Central memory CD8-positive, alpha-beta T cell (primary cell): ENCODE measurements at regions not wholly inside any gene's neighbourhood (a gene's known extent, or its start where the extent isn't known, plus 50 kb on each side); places are given as distances from the start of the nearest gene placed in this dataset.

Experiments
- ATAC-seq: fragments of 150-1000 bp; cut with Tn5 transposase; replicated peaks from 2 replicates; pipeline ENCODE4 v1.10.0; 2022; ENCODE audit warnings: mild to moderate bottlenecking, moderate FRiP score, moderate number of reproducible peaks; ENCODE audit not compliant: poor library complexity, severe bottlenecking; ENCODE audit errors: extremely low read depth
- DNase-seq, 2 donors: peaks; one replicate each; pipeline ENCODE4 v3.0.0; 2021; ENCODE audit warnings: low spot score in 2 of 2
- H3K27ac Mint-ChIP-seq: one replicate; pipeline ENCODE4 v1.8.0; 2022; ENCODE audit warnings: low read depth, mild to moderate bottlenecking, moderate library complexity, mixed read lengths
- H3K27me3 Mint-ChIP-seq: one replicate; pipeline ENCODE4 v1.8.0; 2022; ENCODE audit warnings: mixed read lengths
- H3K36me3 Mint-ChIP-seq: one replicate; pipeline ENCODE4 v1.8.0; 2022; ENCODE audit warnings: mild to moderate bottlenecking, moderate library complexity, mixed read lengths; ENCODE audit not compliant: insufficient read depth
- H3K4me1 Mint-ChIP-seq: one replicate; pipeline ENCODE4 v1.8.0; 2022; ENCODE audit warnings: mixed read lengths
- H3K4me3 Mint-ChIP-seq: one replicate; pipeline ENCODE4 v1.8.0; 2022; ENCODE audit warnings: mild to moderate bottlenecking, moderate library complexity, mixed read lengths
- H3K9me3 Mint-ChIP-seq: one replicate; pipeline ENCODE4 v1.8.0; 2022; ENCODE audit warnings: mixed read lengths

- Mint-ChIP-seq H3K4me3 (no peak overlapping the region), H3K36me3 (no peaks in the 10 kb centered on the region), H3K27ac (no peak overlapping the region), H3K4me1 (no peaks in the 10 kb centered on the region), H3K27me3 (no peaks in the 10 kb centered on the region), H3K9me3 (peaks cover 6% of the 10 kb centered on the region)
- ATAC-seq (no peak), DNase-seq (no peak)
Measured at GRCh38 chr16:63292036-63292435, 1255.8 kb upstream of the CDH8 start.

GRCh38 chr16:63289834-63290460 is 1253.7 kb upstream of the CDH8 start:
- Mint-ChIP-seq H3K27ac (no peak overlapping the region), H3K4me1 (no peaks in the 10 kb centered on the region), H3K4me3 (no peak overlapping the region), H3K36me3 (no peaks in the 10 kb centered on the region), H3K27me3 (no peaks in the 10 kb centered on the region), H3K9me3 (peaks cover 6% of the 10 kb centered on the region)
- ATAC-seq (no peak), DNase-seq (no peak)

- H3K4me1 Mint-ChIP-seq = no peaks in the 10 kb centered on the region
- ATAC-seq = no peak
- H3K27me3 Mint-ChIP-seq = no peaks in the 10 kb centered on the region
- H3K36me3 Mint-ChIP-seq = no peaks in the 10 kb centered on the region
- DNase-seq = no peak
- no peak overlapping the region for H3K4me3 Mint-ChIP-seq
- no peak overlapping the region for H3K27ac Mint-ChIP-seq
- peaks cover under 1% of the 10 kb centered on the region for H3K9me3 Mint-ChIP-seq
Measured at GRCh38 chr16:63287401-63287800, 1251.2 kb upstream of the CDH8 start.

GRCh38 chr16:63283721-63284120 is 1247.5 kb upstream of the CDH8 start:
- H3K4me1 Mint-ChIP-seq = no peaks in the 10 kb centered on the region
- ATAC-seq = no peak
- peaks cover 16% of the 10 kb centered on the region for H3K9me3 Mint-ChIP-seq
- H3K36me3 Mint-ChIP-seq = no peaks in the 10 kb centered on the region
- no peak overlapping the region for H3K4me3 Mint-ChIP-seq
- DNase-seq = no peak
- H3K27me3 Mint-ChIP-seq = no peaks in the 10 kb centered on the region
- no peak overlapping the region for H3K27ac Mint-ChIP-seq

GRCh38 chr16:63244631-63245030 is 1208.4 kb upstream of the CDH8 start:
- no peak overlapping the region for H3K27ac Mint-ChIP-seq
- H3K4me3 Mint-ChIP-seq = no peak overlapping the region
- no peaks in the 10 kb centered on the region for H3K27me3 Mint-ChIP-seq
- ATAC-seq = no peak
- DNase-seq = no peak
- no peaks in the 10 kb centered on the region for H3K36me3 Mint-ChIP-seq
- H3K9me3 Mint-ChIP-seq = peaks cover 19% of the 10 kb centered on the region
- H3K4me1 Mint-ChIP-seq = no peaks in the 10 kb centered on the region

- Mint-ChIP-seq H3K4me1 (no peaks in the 10 kb centered on the region), H3K27me3 (no peaks in the 10 kb centered on the region), H3K27ac (no peak overlapping the region), H3K9me3 (peaks cover 14% of the 10 kb centered on the region), H3K36me3 (no peaks in the 10 kb centered on the region), H3K4me3 (no peak overlapping the region)
- no peak for DNase-seq
- ATAC-seq = no peak
Measured at GRCh38 chr16:63241497-63242028, 1205.3 kb upstream of the CDH8 start.

GRCh38 chr16:63239065-63239570 is 1202.9 kb upstream of the CDH8 start:
- Mint-ChIP-seq H3K4me1 (no peaks in the 10 kb centered on the region), H3K27ac (no peak overlapping the region), H3K27me3 (no peaks in the 10 kb centered on the region), H3K36me3 (no peaks in the 10 kb centered on the region), H3K4me3 (no peak overlapping the region), H3K9me3 (peaks cover 16% of the 10 kb centered on the region)
- no peak for DNase-seq
- no peak for ATAC-seq

GRCh38 chr16:63230421-63231040 is 1194.3 kb upstream of the CDH8 start:
- DNase-seq = no peak
- no peak overlapping the region for H3K27ac Mint-ChIP-seq

GRCh38 chr16:63228259-63228658 is 1192.0 kb upstream of the CDH8 start:
- H3K27ac Mint-ChIP-seq = no peak overlapping the region
- H3K36me3 Mint-ChIP-seq = no peaks in the 10 kb centered on the region
- H3K4me1 Mint-ChIP-seq = no peaks in the 10 kb centered on the region
- no peak overlapping the region for H3K4me3 Mint-ChIP-seq
- ATAC-seq (no peak), DNase-seq (no peak)
- peaks cover 30% of the 10 kb centered on the region for H3K9me3 Mint-ChIP-seq
- H3K27me3 Mint-ChIP-seq = no peaks in the 10 kb centered on the region

More at GRCh38 chr16:63230421-63231040, 1194.3 kb upstream of the CDH8 start:
- H3K4me1 Mint-ChIP-seq = no peaks in the 10 kb centered on the region
- peaks cover 39% of the 10 kb centered on the region for H3K9me3 Mint-ChIP-seq
- H3K36me3 Mint-ChIP-seq = no peaks in the 10 kb centered on the region
- H3K27me3 Mint-ChIP-seq = no peaks in the 10 kb centered on the region
- H3K4me3 Mint-ChIP-seq = no peak overlapping the region
- no peak for ATAC-seq

GRCh38 chr16:63223851-63224250 is 1187.6 kb upstream of the CDH8 start:
- H3K9me3 Mint-ChIP-seq = peaks cover 23% of the 10 kb centered on the region
- no peaks in the 10 kb centered on the region for H3K27me3 Mint-ChIP-seq
- ATAC-seq (no peak), DNase-seq (no peak)
- no peaks in the 10 kb centered on the region for H3K4me1 Mint-ChIP-seq
- no peak overlapping the region for H3K4me3 Mint-ChIP-seq
- H3K36me3 Mint-ChIP-seq = no peaks in the 10 kb centered on the region
- H3K27ac Mint-ChIP-seq = no peak overlapping the region

GRCh38 chr16:63216696-63217423 is 1180.6 kb upstream of the CDH8 start:
- no peak for DNase-seq
- Mint-ChIP-seq H3K27me3 (no peaks in the 10 kb centered on the region), H3K9me3 (peaks cover 7% of the 10 kb centered on the region), H3K4me1 (no peaks in the 10 kb centered on the region), H3K27ac (no peak overlapping the region), H3K36me3 (no peaks in the 10 kb centered on the region), H3K4me3 (no peak overlapping the region)
- no peak for ATAC-seq

GRCh38 chr16:63201851-63202250 is 1165.6 kb upstream of the CDH8 start:
- H3K4me3 Mint-ChIP-seq = no peak overlapping the region
- H3K4me1 Mint-ChIP-seq = no peaks in the 10 kb centered on the region
- no peaks in the 10 kb centered on the region for H3K27me3 Mint-ChIP-seq
- peaks cover 6% of the 10 kb centered on the region for H3K9me3 Mint-ChIP-seq
- no peak overlapping the region for H3K27ac Mint-ChIP-seq
- DNase-seq = no peak
- H3K36me3 Mint-ChIP-seq = no peaks in the 10 kb centered on the region
- no peak for ATAC-seq

GRCh38 chr16:63200940-63201339 is 1164.7 kb upstream of the CDH8 start:
- ATAC-seq = no peak
- H3K27me3 Mint-ChIP-seq = no peaks in the 10 kb centered on the region
- no peak for DNase-seq
- H3K4me1 Mint-ChIP-seq = no peaks in the 10 kb centered on the region
- peaks cover 6% of the 10 kb centered on the region for H3K9me3 Mint-ChIP-seq
- no peak overlapping the region for H3K4me3 Mint-ChIP-seq
- no peak overlapping the region for H3K27ac Mint-ChIP-seq
- H3K36me3 Mint-ChIP-seq = no peaks in the 10 kb centered on the region
